T-helper 1 cell treated with Interleukin-12 subunit alpha and Interleukin-12 subunit beta and Interleukin-4 antibody, amounts not matched to agents 30 μg/mL and 1 μg/mL, for 36 hours (primary cell): ENCODE measurements at regions not wholly inside any gene's neighbourhood (a gene's known extent, or its start where the extent isn't known, plus 50 kb on each side); places are given as distances from the start of the nearest gene placed in this dataset.

Experiments
- H3K27ac Mint-ChIP-seq: one replicate; pipeline ENCODE4 v1.8.0; 2021; ENCODE audit warnings: mild to moderate bottlenecking, mixed read lengths
- H3K27me3 Mint-ChIP-seq: one replicate; pipeline ENCODE4 v1.8.0; 2021; ENCODE audit warnings: low read depth, mixed read lengths
- H3K36me3 Mint-ChIP-seq: one replicate; pipeline ENCODE4 v1.8.0; 2021; ENCODE audit warnings: low read depth, mixed read lengths
- H3K4me1 Mint-ChIP-seq: one replicate; pipeline ENCODE4 v1.8.0; 2021; ENCODE audit warnings: low read depth, mixed read lengths
- H3K4me3 Mint-ChIP-seq: one replicate; pipeline ENCODE4 v1.8.0; 2021; ENCODE audit warnings: mild to moderate bottlenecking, moderate library complexity, mixed read lengths
- H3K9me3 Mint-ChIP-seq: one replicate; pipeline ENCODE4 v1.8.0; 2021; ENCODE audit warnings: mixed read lengths

DNA sequence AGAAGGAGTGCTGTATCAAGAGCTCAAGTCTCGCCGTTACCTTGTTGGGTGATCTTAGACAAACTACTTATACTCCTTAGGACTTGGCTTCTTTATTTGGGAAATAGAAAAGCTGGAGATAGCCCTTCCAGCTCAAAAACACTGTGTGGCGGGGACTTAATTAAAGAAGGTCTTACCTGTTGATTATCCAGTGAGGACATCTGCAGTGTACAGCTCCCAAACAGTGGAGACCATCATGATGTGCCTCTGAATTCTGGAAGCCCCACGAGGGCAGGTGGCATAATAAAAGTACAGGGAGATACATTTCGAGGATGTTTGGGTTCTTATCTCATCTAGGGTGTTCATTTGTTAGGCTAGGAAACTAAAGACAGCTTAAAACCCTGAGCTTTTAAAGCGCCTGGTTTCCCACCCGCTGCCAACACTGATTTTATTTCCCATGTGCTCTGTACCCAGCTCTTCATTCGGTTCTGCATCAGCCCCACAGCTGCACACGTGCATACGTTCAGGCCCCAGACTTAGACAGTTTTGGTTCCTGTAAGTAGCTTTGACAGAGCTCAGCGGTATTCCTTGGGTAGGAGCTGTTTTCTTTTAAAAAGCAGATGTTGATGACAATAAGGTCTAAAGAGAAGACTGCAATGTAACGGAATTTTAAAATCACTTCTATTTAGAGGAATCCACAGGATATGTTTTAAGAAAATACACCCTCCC, 80.5 kb upstream of the SIX2 start:
- no peaks in the 10 kb centered on the region for H3K9me3 Mint-ChIP-seq
- H3K4me1 Mint-ChIP-seq: no peaks in the 10 kb centered on the region
- no peaks in the 10 kb centered on the region for H3K27me3 Mint-ChIP-seq

DNA sequence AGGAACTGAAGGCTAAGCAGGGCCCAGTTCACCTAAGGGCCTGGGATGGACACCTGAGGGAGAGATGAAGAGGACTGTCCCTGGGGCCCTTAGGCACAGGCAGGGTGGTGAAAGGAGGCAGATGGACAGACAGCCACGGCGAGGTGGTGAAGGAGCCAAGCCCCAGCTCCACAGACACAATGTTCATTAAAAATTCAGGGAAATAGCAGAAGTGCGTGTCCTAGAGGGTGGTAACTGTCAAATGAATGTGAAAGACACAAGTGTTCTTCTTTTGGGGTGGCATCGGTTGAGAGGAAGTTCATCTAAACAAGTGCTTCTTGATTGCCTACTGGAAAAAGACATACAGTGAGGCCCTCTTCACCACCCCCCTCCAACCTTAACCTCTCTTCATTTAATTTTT, 76.2 kb upstream of the SIX2 start:
- Mint-ChIP-seq H3K36me3 (no peaks in the 10 kb centered on the region), H3K4me3 (no peak overlapping the region), H3K27ac (no peak overlapping the region), H3K27me3 (no peaks in the 10 kb centered on the region), H3K9me3 (no peaks in the 10 kb centered on the region), H3K4me1 (no peaks in the 10 kb centered on the region)

More for the DNA sequence above, 80.5 kb upstream of the SIX2 start:
- H3K27ac Mint-ChIP-seq: no peak overlapping the region
- H3K36me3 Mint-ChIP-seq: no peaks in the 10 kb centered on the region
- H3K4me3 Mint-ChIP-seq: no peak overlapping the region

DNA sequence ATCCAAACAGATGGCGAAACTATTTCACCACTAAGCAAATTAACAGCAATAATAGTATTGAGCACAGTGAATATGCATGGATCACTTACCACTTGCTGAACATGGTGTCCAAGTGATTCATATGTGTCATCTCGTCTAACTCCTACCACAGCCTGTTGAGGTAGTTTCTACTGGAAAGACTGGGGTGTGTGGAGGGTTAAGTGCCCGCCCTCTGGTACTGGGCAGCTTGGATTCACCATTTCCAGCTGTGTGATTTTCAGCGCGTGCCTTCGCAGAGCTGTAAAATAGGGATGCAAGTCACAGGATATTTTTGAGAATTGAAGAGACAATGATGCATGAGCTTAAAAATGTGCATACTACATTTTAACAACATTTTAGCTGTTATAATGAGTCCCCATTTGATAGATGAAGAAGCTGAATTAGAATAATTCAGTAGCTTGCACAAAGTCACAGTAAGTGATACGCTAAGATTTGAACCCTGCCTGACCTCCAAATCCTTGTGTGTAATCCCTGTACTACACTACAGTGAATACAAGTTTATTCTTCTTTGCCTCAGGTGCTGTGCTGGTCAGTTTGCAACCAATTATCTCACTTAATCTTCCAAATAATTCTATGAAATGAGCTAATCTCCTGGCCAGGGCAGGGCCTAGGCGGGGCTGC, 75.2 kb upstream of the SIX2 start:
- no peaks in the 10 kb centered on the region for H3K4me1 Mint-ChIP-seq
- H3K9me3 Mint-ChIP-seq: no peaks in the 10 kb centered on the region
- H3K36me3 Mint-ChIP-seq: no peaks in the 10 kb centered on the region
- no peak overlapping the region for H3K4me3 Mint-ChIP-seq
- no peak overlapping the region for H3K27ac Mint-ChIP-seq
- H3K27me3 Mint-ChIP-seq: no peaks in the 10 kb centered on the region

DNA sequence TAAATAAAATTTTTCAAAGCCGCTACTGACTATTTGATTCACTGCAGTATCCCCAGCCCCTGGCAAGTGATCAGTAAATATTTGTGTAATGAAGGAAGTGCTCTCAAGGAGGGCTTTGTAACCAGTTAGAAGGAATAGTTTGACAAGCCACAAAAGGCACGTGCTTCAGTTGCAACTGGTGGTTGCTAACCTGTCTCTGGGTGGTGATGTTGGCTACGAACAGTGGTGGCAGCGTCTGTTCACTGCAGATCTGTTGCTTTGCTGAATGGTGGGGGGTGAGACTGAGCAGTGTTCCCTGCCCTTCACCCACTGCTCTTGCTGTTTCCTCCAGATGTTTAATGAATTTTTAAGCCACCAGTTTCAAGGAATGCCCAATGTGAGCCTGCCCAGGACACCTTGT, 73.9 kb upstream of the SIX2 start:
- Mint-ChIP-seq H3K27me3 (no peaks in the 10 kb centered on the region), H3K4me1 (no peaks in the 10 kb centered on the region), H3K27ac (no peak overlapping the region), H3K36me3 (no peaks in the 10 kb centered on the region), H3K9me3 (no peaks in the 10 kb centered on the region), H3K4me3 (no peak overlapping the region)

DNA sequence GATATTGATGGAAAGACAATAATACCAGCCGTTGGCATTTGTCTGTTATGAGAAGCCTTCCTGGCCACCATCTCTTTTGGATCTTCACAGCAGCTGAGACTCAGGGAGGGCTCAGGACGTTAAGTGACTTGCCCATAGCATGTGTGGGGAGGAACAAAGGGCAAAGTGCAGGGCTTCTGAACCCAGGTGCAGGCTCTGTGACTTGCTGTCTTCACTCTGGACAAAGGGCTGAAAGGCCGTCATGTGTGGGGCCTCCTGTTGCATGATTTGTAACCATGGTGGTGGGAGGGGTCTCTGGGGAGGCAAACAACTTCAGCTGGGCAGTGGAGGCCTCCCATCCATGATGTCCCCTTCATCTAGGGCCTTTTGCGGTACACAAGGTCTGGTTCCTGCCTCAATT, 65.5 kb upstream of the SIX2 start:
- Mint-ChIP-seq H3K9me3 (no peaks in the 10 kb centered on the region), H3K27me3 (no peaks in the 10 kb centered on the region), H3K36me3 (no peaks in the 10 kb centered on the region), H3K4me1 (no peaks in the 10 kb centered on the region), H3K27ac (no peak overlapping the region), H3K4me3 (no peak overlapping the region)

DNA sequence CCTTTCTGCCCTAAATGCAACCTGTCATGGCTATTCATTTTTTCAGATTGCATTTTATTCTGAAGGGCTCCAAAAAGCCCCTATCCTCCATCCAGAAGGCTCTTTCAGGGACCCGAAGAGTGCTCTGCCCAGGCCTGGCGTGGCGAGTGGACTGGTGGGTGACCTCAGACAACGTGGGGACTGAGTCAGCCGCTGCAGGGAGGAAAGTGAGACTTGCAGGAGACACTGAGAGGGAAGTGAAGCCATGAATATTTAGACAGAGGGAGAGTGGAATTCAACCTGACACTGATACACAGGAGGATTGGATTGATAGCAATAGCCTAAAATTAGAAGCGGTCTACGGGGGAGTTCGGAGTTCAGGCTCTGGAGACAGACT, 63.6 kb upstream of the SIX2 start:
- H3K27ac Mint-ChIP-seq: no peak overlapping the region
- H3K4me3 Mint-ChIP-seq: no peak overlapping the region
- no peaks in the 10 kb centered on the region for H3K9me3 Mint-ChIP-seq
- H3K4me1 Mint-ChIP-seq: no peaks in the 10 kb centered on the region
- peaks cover 4% of the 10 kb centered on the region for H3K27me3 Mint-ChIP-seq
- no peaks in the 10 kb centered on the region for H3K36me3 Mint-ChIP-seq

DNA sequence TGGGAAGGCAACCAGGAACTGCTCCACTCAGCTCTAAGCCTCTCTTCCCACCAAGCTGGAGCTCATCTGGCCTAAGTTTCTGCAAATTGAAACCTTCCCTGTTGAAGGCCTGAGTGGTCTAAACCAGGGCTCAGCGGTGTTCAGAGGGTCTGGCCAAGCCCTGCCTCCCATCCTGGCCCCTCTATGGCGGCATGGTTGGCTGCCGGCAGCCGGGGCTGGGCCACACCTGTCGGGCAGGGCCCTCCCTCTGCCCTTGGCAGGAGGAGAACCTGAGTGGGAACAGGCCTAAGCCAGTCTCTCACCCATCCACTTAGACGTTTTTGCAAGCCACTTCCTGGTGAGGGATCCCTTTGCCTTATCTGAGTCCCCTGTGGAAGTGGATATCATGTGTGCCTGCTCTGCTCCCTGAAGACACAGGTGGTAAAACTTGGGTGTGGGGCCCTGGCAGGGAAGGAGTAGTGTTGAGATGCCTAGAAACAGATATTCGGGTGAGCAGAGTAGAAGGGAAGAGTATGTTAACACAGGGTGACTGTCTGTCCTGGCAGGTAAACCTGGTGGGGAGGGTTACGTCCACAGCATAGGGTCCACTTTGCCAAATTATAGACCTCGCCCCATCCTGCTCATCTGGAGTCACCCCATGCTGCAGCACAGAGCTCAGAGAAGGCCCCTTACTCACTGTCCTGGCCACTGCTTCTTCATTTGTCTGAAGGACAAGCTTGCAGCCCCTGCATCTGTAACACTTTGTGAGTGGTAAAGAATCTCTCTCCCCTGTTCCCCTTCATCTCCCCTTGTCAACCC, 63.0 kb upstream of the SIX2 start:
- Mint-ChIP-seq H3K9me3 (no peaks in the 10 kb centered on the region), H3K27me3 (peaks cover 4% of the 10 kb centered on the region), H3K36me3 (no peaks in the 10 kb centered on the region), H3K4me3 (no peak overlapping the region), H3K4me1 (no peaks in the 10 kb centered on the region), H3K27ac (no peak overlapping the region)

DNA sequence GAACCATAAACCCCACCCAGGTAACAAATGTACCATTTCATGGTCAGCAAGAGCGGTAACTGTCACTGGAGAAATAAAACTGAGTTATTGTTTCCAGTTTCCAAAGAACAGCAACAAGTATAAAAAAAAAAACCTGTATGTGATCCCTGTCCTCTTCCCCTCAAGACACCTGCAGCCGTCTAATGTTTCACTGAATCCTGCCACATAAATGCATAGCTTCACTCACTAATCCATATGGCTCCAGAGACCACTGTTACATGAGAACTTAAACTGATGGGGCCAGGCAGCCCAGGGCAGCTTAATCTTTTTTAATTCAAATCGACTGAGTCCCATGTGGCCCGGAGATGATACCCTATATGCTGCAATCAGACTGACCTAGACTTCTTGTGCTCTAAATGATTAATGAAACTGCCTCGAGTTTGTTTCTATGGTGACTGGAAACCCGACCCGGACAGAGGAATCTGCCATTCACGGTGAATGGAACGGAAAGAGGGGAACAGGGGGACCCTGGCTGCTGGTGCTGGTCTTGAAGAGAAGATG, 60.9 kb upstream of the SIX2 start:
- Mint-ChIP-seq H3K4me1 (no peaks in the 10 kb centered on the region), H3K27me3 (peaks cover 4% of the 10 kb centered on the region), H3K4me3 (no peak overlapping the region), H3K9me3 (no peaks in the 10 kb centered on the region), H3K36me3 (no peaks in the 10 kb centered on the region), H3K27ac (no peak overlapping the region)

DNA sequence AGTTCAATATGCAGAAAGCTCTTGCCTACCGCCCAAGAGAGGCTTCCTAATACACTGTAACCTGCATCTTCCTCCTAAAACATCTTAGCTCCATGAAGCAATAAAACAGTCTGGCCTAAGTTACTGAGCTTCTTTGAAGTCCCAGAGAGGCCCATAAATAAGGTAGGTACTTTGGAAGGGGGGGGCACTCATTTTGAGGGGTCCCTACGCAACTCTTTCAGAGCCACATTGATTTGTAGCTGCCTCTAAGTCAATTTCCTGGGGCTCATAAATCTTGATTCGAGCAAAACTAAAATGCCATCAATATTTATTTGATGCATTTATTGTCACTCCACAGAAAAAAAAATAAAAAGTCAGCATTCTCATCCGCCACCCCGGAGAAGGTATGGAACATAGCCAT, 60.4 kb upstream of the SIX2 start:
- no peaks in the 10 kb centered on the region for H3K36me3 Mint-ChIP-seq
- H3K27me3 Mint-ChIP-seq: peaks cover 4% of the 10 kb centered on the region
- no peak overlapping the region for H3K27ac Mint-ChIP-seq

DNA sequence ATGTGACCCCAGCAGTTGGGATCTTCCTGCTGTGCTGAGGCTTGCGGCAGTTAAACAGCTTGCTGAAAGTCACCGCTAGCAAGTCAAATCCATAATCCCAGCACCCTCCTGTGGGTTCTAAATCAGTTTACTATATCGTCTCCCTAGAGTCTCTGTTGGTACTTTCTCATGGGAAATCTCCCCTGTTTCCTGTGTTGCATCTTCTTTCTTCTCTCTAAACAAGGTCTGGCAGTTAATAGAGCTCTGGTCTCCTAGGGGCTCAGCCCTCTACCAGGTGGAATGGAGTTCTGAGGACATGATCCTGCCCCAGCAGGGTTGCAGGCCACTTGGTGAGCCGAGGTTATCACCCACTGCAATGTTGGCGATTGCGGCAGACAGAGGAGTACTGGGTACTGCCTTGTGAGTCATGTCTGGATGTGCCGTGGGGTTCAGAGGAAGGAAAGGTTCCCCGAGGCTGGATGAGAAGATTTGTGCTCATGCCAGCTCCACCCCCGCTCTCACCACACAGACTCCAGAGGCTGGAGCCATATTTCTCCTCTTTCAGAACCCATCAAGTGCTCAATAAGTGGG, 59.4 kb upstream of the SIX2 start:
- Mint-ChIP-seq H3K36me3 (no peaks in the 10 kb centered on the region), H3K9me3 (no peaks in the 10 kb centered on the region), H3K27me3 (peaks cover 4% of the 10 kb centered on the region), H3K27ac (no peak overlapping the region), H3K4me1 (no peaks in the 10 kb centered on the region), H3K4me3 (no peak overlapping the region)

More for the DNA sequence above, 60.4 kb upstream of the SIX2 start:
- no peaks in the 10 kb centered on the region for H3K9me3 Mint-ChIP-seq
- no peaks in the 10 kb centered on the region for H3K4me1 Mint-ChIP-seq
- H3K4me3 Mint-ChIP-seq: no peak overlapping the region

DNA sequence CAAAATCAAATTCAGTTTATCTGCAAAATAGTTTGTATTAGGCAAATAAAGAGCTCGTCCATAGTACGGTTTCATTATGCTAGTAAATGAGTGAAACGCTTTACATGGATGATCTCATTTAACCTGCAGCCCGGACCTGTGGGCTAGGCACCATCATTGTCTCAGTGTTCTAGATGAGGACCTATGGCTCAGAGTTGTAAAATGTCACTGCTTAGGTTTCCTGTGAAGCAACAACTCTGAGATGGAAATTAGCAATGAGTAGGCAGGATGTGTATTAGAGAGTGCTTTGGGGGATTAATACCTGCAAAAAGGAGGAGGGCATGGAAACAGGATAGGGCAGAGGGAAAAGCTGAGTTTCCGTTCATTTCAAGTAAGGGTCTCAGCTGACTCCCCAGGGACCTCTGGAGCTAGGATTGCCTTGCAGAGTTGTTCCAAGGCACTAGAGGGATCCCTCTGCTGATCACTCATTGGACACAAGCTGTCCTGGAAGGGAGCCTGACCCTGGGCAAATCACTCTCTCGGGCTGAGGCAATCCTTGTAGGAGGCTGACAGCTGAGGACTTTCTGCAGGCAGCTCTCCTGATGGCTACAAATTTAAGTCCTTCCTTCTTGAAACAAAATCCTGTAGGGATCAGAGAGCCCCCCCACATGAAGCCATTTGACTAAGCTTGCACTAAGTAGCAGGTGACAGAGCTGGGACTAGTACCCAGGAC, 58.8 kb upstream of the SIX2 start:
- H3K9me3 Mint-ChIP-seq: no peaks in the 10 kb centered on the region
- no peaks in the 10 kb centered on the region for H3K36me3 Mint-ChIP-seq
- peaks cover 4% of the 10 kb centered on the region for H3K27me3 Mint-ChIP-seq
- no peak overlapping the region for H3K4me3 Mint-ChIP-seq
- no peaks in the 10 kb centered on the region for H3K4me1 Mint-ChIP-seq
- H3K27ac Mint-ChIP-seq: no peak overlapping the region
